Kidney epithelial cell (primary cell): ENCODE measurements at regions not wholly inside any gene's neighbourhood (a gene's known extent, or its start where the extent isn't known, plus 50 kb on each side); places are given as distances from the start of the nearest gene placed in this dataset.

Experiments used
- DNase-seq: peaks from one replicate; pipeline ENCODE4 v3.0.0-alpha.2; 2010; ENCODE audit warnings: low read depth
- H3K27me3 ChIP-seq: 2 replicates; pipeline ENCODE4 v1.6.0; 2011; ENCODE audit warnings: low read length; ENCODE audit not compliant: control insufficient read depth, insufficient read depth
- H3K36me3 ChIP-seq: 2 replicates; pipeline ENCODE4 v1.5.1; 2011; ENCODE audit warnings: low read length; ENCODE audit not compliant: control insufficient read depth, insufficient read depth
- H3K4me3 ChIP-seq: 2 replicates; pipeline ENCODE4 v1.5.1; 2011; ENCODE audit warnings: low read depth, mild to moderate bottlenecking, control low read depth, low read length
- CTCF ChIP-seq: IDR thresholded peaks from 2 replicates; pipeline ENCODE4 v1.5.1; 2011; ENCODE audit warnings: mild to moderate bottlenecking, moderate library complexity, low read length, control low read depth, inconsistent platforms; ENCODE audit not compliant: insufficient read depth, poor library complexity, severe bottlenecking

GRCh38 chr14:95034788-95035187, 122.5 kb downstream of the DICER1 start:
- DNase-seq = no peak
- Histone ChIP-seq H3K36me3 (no peaks in the 10 kb centered on the region), H3K4me3 (no peak overlapping the region), H3K27me3 (no peaks in the 10 kb centered on the region)
- no peak for TF ChIP-seq CTCF

DNA sequence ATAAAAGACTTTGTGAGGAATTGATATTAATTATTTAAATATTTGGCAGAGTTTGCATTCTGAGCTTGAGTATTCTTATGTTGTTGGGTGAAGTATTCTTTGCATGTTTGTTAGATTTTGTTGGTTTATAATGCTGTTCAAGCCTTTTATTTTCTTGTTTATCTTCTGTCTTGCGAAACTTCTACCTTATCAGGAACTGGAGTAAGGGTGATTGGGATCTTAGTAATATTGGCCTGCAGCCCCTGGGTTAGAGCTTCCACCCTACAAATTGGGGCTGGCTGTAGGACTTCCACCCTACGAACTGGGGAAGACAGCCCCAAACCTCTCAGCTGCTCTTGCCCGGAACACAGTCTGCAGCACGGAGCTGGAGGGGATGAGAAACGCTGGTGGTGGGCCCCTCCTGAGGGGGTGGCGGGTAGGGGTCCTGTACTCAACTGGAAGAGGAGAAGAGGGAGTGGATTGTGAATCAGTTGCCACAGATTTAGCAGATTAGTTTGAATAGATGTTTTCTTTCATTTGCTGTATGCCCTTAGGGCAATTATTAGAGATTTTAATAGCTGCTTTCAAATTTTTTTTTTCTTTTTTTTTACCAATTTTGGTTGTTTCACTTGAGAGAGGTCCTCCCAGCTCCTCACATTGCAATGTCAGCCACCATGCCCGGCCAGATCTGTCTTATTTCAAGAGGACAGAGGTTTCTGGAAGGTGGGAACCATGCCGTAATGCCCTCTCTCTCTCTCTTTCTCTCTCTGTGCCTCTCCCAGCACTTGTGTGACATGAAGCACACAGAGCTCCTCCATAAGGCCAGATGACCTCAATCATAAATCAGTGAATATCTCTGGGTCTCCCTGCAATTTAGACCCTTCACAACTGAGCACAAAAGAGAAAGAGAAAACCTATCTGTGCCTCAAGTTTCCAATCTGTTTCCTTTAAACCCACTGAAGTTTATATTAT, 123.4 kb downstream of the DICER1 start:
- Histone ChIP-seq H3K36me3 (no peaks in the 10 kb centered on the region), H3K4me3 (no peak overlapping the region), H3K27me3 (no peaks in the 10 kb centered on the region)
- TF ChIP-seq CTCF = no peak
- no peak for DNase-seq

DNA sequence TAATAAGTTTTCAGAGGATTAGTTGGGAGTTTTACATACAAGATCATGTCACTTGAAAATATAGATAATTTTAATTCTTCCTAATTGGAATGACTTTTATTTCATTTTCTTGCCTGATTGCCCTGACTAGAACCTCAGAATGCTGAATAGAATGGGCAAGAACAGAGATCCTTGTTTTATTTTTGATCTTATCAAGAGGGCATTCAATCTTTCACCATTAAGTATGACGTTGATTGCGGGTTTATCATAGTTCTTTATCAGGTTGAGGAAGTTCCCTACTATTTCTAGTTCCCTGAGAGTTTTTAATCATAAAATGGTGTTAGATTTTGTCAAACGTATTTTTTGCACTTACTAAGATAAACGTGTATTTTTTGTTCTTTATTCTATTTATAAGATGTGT, 124.3 kb downstream of the DICER1 start:
- no peak for TF ChIP-seq CTCF
- Histone ChIP-seq H3K36me3 (no peaks in the 10 kb centered on the region), H3K4me3 (no peak overlapping the region), H3K27me3 (no peaks in the 10 kb centered on the region)
- DNase-seq = no peak

GRCh38 chr14:95026851-95027463, 130.4 kb downstream of the DICER1 start:
- Histone ChIP-seq H3K27me3 (no peaks in the 10 kb centered on the region), H3K36me3 (no peaks in the 10 kb centered on the region), H3K4me3 (no peak overlapping the region)
- no peak for TF ChIP-seq CTCF
- DNase-seq = no peak

- TF ChIP-seq CTCF = no peak
- no peak for DNase-seq
- Histone ChIP-seq H3K27me3 (no peaks in the 10 kb centered on the region), H3K36me3 (no peaks in the 10 kb centered on the region), H3K4me3 (no peak overlapping the region)
Measured at GRCh38 chr14:95025941-95026340, 131.4 kb downstream of the DICER1 start.
